H9 (cell line): ENCODE measurements at regions not wholly inside any gene's neighbourhood (a gene's known extent, or its start where the extent isn't known, plus 50 kb on each side); places are given as distances from the start of the nearest gene placed in this dataset.

Experiments used
- DNase-seq: peaks from one replicate; pipeline ENCODE4 v3.0.0-alpha.2; 2017
- H2AFZ ChIP-seq: one replicate; pipeline ENCODE4 v1.6.1; 2013; ENCODE audit warnings: mild to moderate bottlenecking, low read length, control low read depth, moderate library complexity
- H2AK5ac ChIP-seq: 2 replicates; pipeline ENCODE4 v1.6.1; 2013; ENCODE audit warnings: low read length, control low read depth, mixed read lengths; ENCODE audit not compliant: insufficient read length
- H2BK120ac ChIP-seq: one replicate; pipeline ENCODE4 v1.6.1; 2013; ENCODE audit warnings: low read depth, mild to moderate bottlenecking, low read length, control low read depth, inconsistent platforms; ENCODE audit not compliant: poor library complexity, severe bottlenecking
- H2BK12ac ChIP-seq: 2 replicates; pipeline ENCODE4 v1.6.1; 2013; ENCODE audit warnings: low read length, control low read depth, mixed read lengths, low read depth; ENCODE audit not compliant: insufficient read length
- H2BK15ac ChIP-seq: 2 replicates; pipeline ENCODE4 v1.6.1; 2013; ENCODE audit warnings: low read depth, low read length, control low read depth
- H2BK20ac ChIP-seq: one replicate; pipeline ENCODE4 v1.6.1; 2013; ENCODE audit warnings: low read depth, mild to moderate bottlenecking, low read length, control low read depth, inconsistent platforms; ENCODE audit not compliant: poor library complexity, severe bottlenecking
- H2BK5ac ChIP-seq: 2 replicates; pipeline ENCODE4 v1.6.1; 2013; ENCODE audit warnings: low read length, control low read depth, mixed read lengths; ENCODE audit not compliant: insufficient read length
- H3K14ac ChIP-seq: 2 replicates; pipeline ENCODE4 v1.6.1; 2013; ENCODE audit warnings: low read length, control low read depth; ENCODE audit not compliant: insufficient read depth
- H3K18ac ChIP-seq: 2 replicates; pipeline ENCODE4 v1.6.1; 2013; ENCODE audit warnings: low read depth, mild to moderate bottlenecking, mixed read lengths, low read length, control low read depth; ENCODE audit not compliant: insufficient read length
- H3K23ac ChIP-seq: 2 replicates; pipeline ENCODE4 v1.6.1; 2013; ENCODE audit warnings: low read length, control low read depth, mixed read lengths, low read depth; ENCODE audit not compliant: insufficient read length
- H3K23me2 ChIP-seq: 2 replicates; pipeline ENCODE4 v1.6.1; 2013; ENCODE audit warnings: low read depth, mild to moderate bottlenecking, mixed read lengths, low read length, control low read depth; ENCODE audit not compliant: insufficient read length, poor library complexity, severe bottlenecking
- H3K27ac ChIP-seq: 2 replicates; pipeline ENCODE4 v1.5.1; 2013; ENCODE audit warnings: low read length, control low read depth, mixed read lengths, low read depth; ENCODE audit not compliant: insufficient read length
- H3K27me3 ChIP-seq: 2 replicates; pipeline ENCODE4 v1.6.1; 2013; ENCODE audit warnings: low read length, control low read depth, inconsistent platforms; ENCODE audit not compliant: insufficient read depth
- H3K4ac ChIP-seq: 2 replicates; pipeline ENCODE4 v1.6.1; 2013; ENCODE audit warnings: low read depth, mild to moderate bottlenecking, control low read depth, inconsistent platforms, low read length, moderate library complexity
- H3K4me1 ChIP-seq: 2 replicates; pipeline ENCODE4 v1.6.1; 2013; ENCODE audit warnings: low read length, control low read depth, inconsistent platforms; ENCODE audit not compliant: insufficient read depth
- H3K4me2 ChIP-seq: 2 replicates; pipeline ENCODE4 v1.6.1; 2013; ENCODE audit warnings: low read length, control low read depth, mixed read lengths; ENCODE audit not compliant: insufficient read length, insufficient read depth
- H3K56ac ChIP-seq: 2 replicates; pipeline ENCODE4 v1.6.1; 2013; ENCODE audit warnings: low read depth, mild to moderate bottlenecking, mixed read lengths, low read length, control low read depth; ENCODE audit not compliant: insufficient read length
- H3K79me1 ChIP-seq: 2 replicates; pipeline ENCODE4 v1.6.1; 2013; ENCODE audit warnings: low read depth, mild to moderate bottlenecking, moderate library complexity, low read length, control low read depth, inconsistent platforms; ENCODE audit not compliant: insufficient read depth, poor library complexity, severe bottlenecking
- H3K79me2 ChIP-seq: 2 replicates; pipeline ENCODE4 v1.6.1; 2013; ENCODE audit warnings: low read length, control low read depth, inconsistent platforms; ENCODE audit not compliant: insufficient read depth
- H3K9ac ChIP-seq: 2 replicates; pipeline ENCODE4 v1.6.1; 2013; ENCODE audit warnings: low read length, control low read depth, mixed read lengths; ENCODE audit not compliant: insufficient read length; ENCODE audit errors: extremely low read depth
- H3K9me3 ChIP-seq: one replicate; pipeline ENCODE4 v1.6.1; 2013; ENCODE audit warnings: low read depth, low read length, inconsistent platforms; ENCODE audit not compliant: control insufficient read depth
- H3T11ph ChIP-seq: one replicate; pipeline ENCODE4 v1.6.1; 2013; ENCODE audit warnings: mild to moderate bottlenecking, low read length, control low read depth, inconsistent platforms
- H4K20me1 ChIP-seq: one replicate; pipeline ENCODE4 v1.6.1; 2013; ENCODE audit not compliant: control insufficient read depth, insufficient read length, insufficient read depth
- H4K5ac ChIP-seq: 2 replicates; pipeline ENCODE4 v1.6.1; 2013; ENCODE audit warnings: low read depth, mild to moderate bottlenecking, mixed read lengths, low read length, control low read depth; ENCODE audit not compliant: insufficient read length
- H4K8ac ChIP-seq: replicated peaks from 2 replicates; pipeline ENCODE4 v1.6.1; 2013; ENCODE audit warnings: low read length, control low read depth, mixed read lengths, low read depth; ENCODE audit not compliant: insufficient read length
- H4K91ac ChIP-seq: 2 replicates; pipeline ENCODE4 v1.6.1; 2013; ENCODE audit warnings: low read depth, mild to moderate bottlenecking, moderate library complexity, mixed read lengths, low read length, control low read depth; ENCODE audit not compliant: insufficient read length
- H3K27ac Mint-ChIP-seq, 3 experiments: 2 replicates in 2 of 3; 3 replicates in 1 of 3; pipeline ENCODE4 v1.8.0; 2020 to 2021; ENCODE audit warnings: mixed read lengths in 3 of 3, mild to moderate bottlenecking in 1 of 3, moderate library complexity in 1 of 3
- H3K27me3 Mint-ChIP-seq: 2 replicates; pipeline ENCODE4 v1.8.0; 2021; ENCODE audit warnings: low read depth, mild to moderate bottlenecking, moderate library complexity, mixed read lengths
- H3K36me3 Mint-ChIP-seq, 3 experiments: 2 replicates in 2 of 3; 3 replicates in 1 of 3; pipeline ENCODE4 v1.8.0; 2020 to 2021; ENCODE audit warnings: low read depth in 3 of 3, mixed read lengths in 3 of 3; ENCODE audit not compliant: insufficient read depth in 1 of 3
- H3K4me1 Mint-ChIP-seq, 2 experiments: 2 replicates each; pipeline ENCODE4 v1.8.0; 2020; ENCODE audit warnings: mixed read lengths in 2 of 2
- H3K4me3 Mint-ChIP-seq, 2 experiments: 2 replicates in 1 of 2; 3 replicates in 1 of 2; pipeline ENCODE4 v1.8.0; 2020 to 2021; ENCODE audit warnings: mild to moderate bottlenecking in 2 of 2, mixed read lengths in 2 of 2, moderate library complexity in 1 of 2
- H3K9me3 Mint-ChIP-seq, 2 experiments: 2 replicates in 1 of 2; 3 replicates in 1 of 2; pipeline ENCODE4 v1.8.0; 2020; ENCODE audit warnings: mild to moderate bottlenecking in 2 of 2, mixed read lengths in 2 of 2, moderate library complexity in 1 of 2
- WGBS: extraction: QIAGEN DNeasy Blood & Tissue Kit; methylation state at CpG from one replicate; pipeline ENCODE4 v1.1.7; 2013; ENCODE audit warnings: missing lambda C conversion rate, low lambda C conversion rate, mixed read lengths; ENCODE audit not compliant: insufficient read length; ENCODE audit errors: extremely low coverage; 5-methylcytosine and 5-hydroxymethylcytosine counted together
- TF ChIP-seq, protein P1 (sequence below): fragments of 200-600 bp; sonication (generic); conservative IDR thresholded peaks from 3 replicates; pipeline ENCODE4 v1.8.0; 2021; ENCODE audit warnings: antibody characterized with exemption, mild to moderate bottlenecking

- H3T11ph ChIP-seq: no peak overlapping the region
- peaks cover 15 to 36% (median 17%) of the 10 kb centered on the region in 3 experiments for H3K36me3 Mint-ChIP-seq
- no peak overlapping the region for H2BK120ac ChIP-seq
- no peak for DNase-seq
- H2AFZ ChIP-seq: no peak overlapping the region
- H3K4me1 Mint-ChIP-seq: peaks cover 2 to 5% of the 10 kb centered on the region in 2 experiments; a peak in 3 of 4 replicates
- H3K27ac ChIP-seq: no peak overlapping the region
- H2BK15ac ChIP-seq: no peak overlapping the region
- H3K27me3 ChIP-seq: no peaks in the 10 kb centered on the region
- H2BK20ac ChIP-seq: no peak overlapping the region
- H3K27ac Mint-ChIP-seq: no peak overlapping the region
- no peak overlapping the region for H3K4me3 Mint-ChIP-seq
- no CpG with 5 or more reads among the region's 3 CpGs for WGBS
- H3K9me3 ChIP-seq: peaks cover 15% of the 10 kb centered on the region
- no peak overlapping the region for H3K4ac ChIP-seq
- no peak overlapping the region for H2BK12ac ChIP-seq
- H3K23ac ChIP-seq: no peak overlapping the region
- H2AK5ac ChIP-seq: no peak overlapping the region
- H3K4me2 ChIP-seq: no peak overlapping the region
- no peaks in the 10 kb centered on the region for H3K79me1 ChIP-seq
- no peak overlapping the region for H4K91ac ChIP-seq
- H3K79me2 ChIP-seq: no peaks in the 10 kb centered on the region
- H3K9ac ChIP-seq: no peak overlapping the region
- H3K9me3 Mint-ChIP-seq: peaks cover 41% of the 10 kb centered on the region in 2 experiments
- H4K5ac ChIP-seq: no peak overlapping the region
- no peak overlapping the region for H3K14ac ChIP-seq
- H3K4me1 ChIP-seq: no peaks in the 10 kb centered on the region
- H3K18ac ChIP-seq: no peak overlapping the region
- no peak overlapping the region for H2BK5ac ChIP-seq
- peaks cover 24% of the 10 kb centered on the region for H3K27me3 Mint-ChIP-seq
- no peak overlapping the region for H4K8ac ChIP-seq
- no peak overlapping the region for H3K56ac ChIP-seq
- TF ChIP-seq, protein P1, sequence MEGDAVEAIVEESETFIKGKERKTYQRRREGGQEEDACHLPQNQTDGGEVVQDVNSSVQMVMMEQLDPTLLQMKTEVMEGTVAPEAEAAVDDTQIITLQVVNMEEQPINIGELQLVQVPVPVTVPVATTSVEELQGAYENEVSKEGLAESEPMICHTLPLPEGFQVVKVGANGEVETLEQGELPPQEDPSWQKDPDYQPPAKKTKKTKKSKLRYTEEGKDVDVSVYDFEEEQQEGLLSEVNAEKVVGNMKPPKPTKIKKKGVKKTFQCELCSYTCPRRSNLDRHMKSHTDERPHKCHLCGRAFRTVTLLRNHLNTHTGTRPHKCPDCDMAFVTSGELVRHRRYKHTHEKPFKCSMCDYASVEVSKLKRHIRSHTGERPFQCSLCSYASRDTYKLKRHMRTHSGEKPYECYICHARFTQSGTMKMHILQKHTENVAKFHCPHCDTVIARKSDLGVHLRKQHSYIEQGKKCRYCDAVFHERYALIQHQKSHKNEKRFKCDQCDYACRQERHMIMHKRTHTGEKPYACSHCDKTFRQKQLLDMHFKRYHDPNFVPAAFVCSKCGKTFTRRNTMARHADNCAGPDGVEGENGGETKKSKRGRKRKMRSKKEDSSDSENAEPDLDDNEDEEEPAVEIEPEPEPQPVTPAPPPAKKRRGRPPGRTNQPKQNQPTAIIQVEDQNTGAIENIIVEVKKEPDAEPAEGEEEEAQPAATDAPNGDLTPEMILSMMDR: no peak
- H3K23me2 ChIP-seq: no peaks in the 10 kb centered on the region
- no peaks in the 10 kb centered on the region for H4K20me1 ChIP-seq
These were observed 70.8 kb upstream of the PDZD8 start for GRCh38 chr10:117445992-117446391.
